DOHH2 (cell line): ENCODE measurements at regions not wholly inside any gene's neighbourhood (a gene's known extent, or its start where the extent isn't known, plus 50 kb on each side); places are given as distances from the start of the nearest gene placed in this dataset.

ENCODE experiments used
- H3F3A ChIP-seq: fragments of 200-600 bp; sonication (generic), shearing (Covaris generic); 2 replicates; pipeline ENCODE4 v1.6.0; 2016; ENCODE audit warnings: antibody characterized with exemption, mild to moderate bottlenecking; ENCODE audit not compliant: control insufficient read depth, insufficient read depth
- H3K27ac ChIP-seq: fragments of 200-600 bp; sonication (generic); 2 replicates; pipeline ENCODE4 v1.5.1; 2014; ENCODE audit warnings: low read depth, mild to moderate bottlenecking, low read length, moderate library complexity
- H3K27me3 ChIP-seq: fragments of 200-600 bp; sonication (generic); 2 replicates; pipeline ENCODE4 v1.6.1; 2014; ENCODE audit warnings: mild to moderate bottlenecking, low read length, mixed read lengths; ENCODE audit not compliant: control insufficient read depth
- H3K36me3 ChIP-seq: fragments of 200-600 bp; sonication (generic); 2 replicates; pipeline ENCODE4 v1.6.1; 2014; ENCODE audit warnings: mild to moderate bottlenecking, low read length, moderate library complexity, mixed read lengths; ENCODE audit not compliant: control insufficient read depth
- H3K4me1 ChIP-seq: fragments of 200-600 bp; sonication (generic); 2 replicates; pipeline ENCODE4 v1.6.1; 2014; ENCODE audit warnings: mild to moderate bottlenecking, low read length, mixed read lengths; ENCODE audit not compliant: control insufficient read depth
- H3K4me2 ChIP-seq: fragments of 200-600 bp; sonication (generic); 2 replicates; pipeline ENCODE4 v1.6.0; 2014; ENCODE audit warnings: mild to moderate bottlenecking, low read length, moderate library complexity
- H3K4me3 ChIP-seq: fragments of 200-600 bp; sonication (generic); 2 replicates; pipeline ENCODE4 v1.5.1; 2014; ENCODE audit warnings: mild to moderate bottlenecking, low read length, mixed read lengths
- H3K79me2 ChIP-seq: fragments of 200-600 bp; sonication (generic); 2 replicates; pipeline ENCODE4 v1.6.1; 2014; ENCODE audit warnings: mild to moderate bottlenecking, low read length, mixed read lengths; ENCODE audit not compliant: control insufficient read depth
- H3K9me2 ChIP-seq: fragments of 200-600 bp; sonication (generic); replicated peaks from 2 replicates; pipeline ENCODE4 v1.6.1; 2014; ENCODE audit warnings: mild to moderate bottlenecking, low read length, mixed read lengths; ENCODE audit not compliant: control insufficient read depth
- H3K9me3 ChIP-seq: fragments of 200-600 bp; sonication (generic); 2 replicates; pipeline ENCODE4 v1.6.1; 2014; ENCODE audit warnings: antibody characterized with exemption, low read length, mixed read lengths; ENCODE audit not compliant: control insufficient read depth, insufficient read depth
- H4K20me1 ChIP-seq: fragments of 200-600 bp; sonication (generic); 2 replicates; pipeline ENCODE4 v1.6.0; 2014; ENCODE audit warnings: low read depth, mild to moderate bottlenecking, antibody characterized with exemption, low read length, moderate library complexity; ENCODE audit not compliant: control insufficient read depth, insufficient read depth
- EZH2phosphoT487 ChIP-seq: fragments of 200-600 bp; sonication (generic); IDR thresholded peaks from 2 replicates; pipeline ENCODE4 v1.6.1; 2017; ENCODE audit warnings: borderline replicate concordance, mild to moderate bottlenecking, antibody characterized with exemption, low read length, moderate library complexity, mixed read lengths
- TF ChIP-seq, protein P1 (sequence below): fragments of 200-600 bp; sonication (generic); IDR thresholded peaks from one replicate; pipeline ENCODE4 v1.5.1; 2014; ENCODE audit warnings: antibody characterized with exemption, mild to moderate bottlenecking, low read depth, low read length; ENCODE audit not compliant: poor library complexity, severe bottlenecking

DNA sequence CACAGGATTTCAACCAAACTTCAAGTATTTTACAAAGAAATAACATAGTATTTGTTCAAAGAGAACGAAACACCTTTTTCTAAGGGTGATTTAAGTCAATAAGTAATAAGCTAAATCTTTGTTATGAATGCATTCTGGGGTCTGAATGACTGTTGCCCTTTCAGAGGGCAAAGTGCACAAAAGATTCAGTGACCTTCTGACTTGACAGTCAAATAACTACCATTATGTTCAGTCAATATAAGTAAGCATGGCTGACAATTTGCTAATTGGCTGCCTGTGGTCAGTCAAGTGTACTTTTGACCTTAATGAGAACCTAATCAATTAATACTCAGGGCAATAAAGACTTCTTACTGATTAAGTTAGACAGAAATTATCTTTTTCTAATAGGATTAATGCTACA, 133.1 kb upstream of the NANOGP8 start:
- Histone ChIP-seq H4K20me1 (no peaks in the 10 kb centered on the region), H3K9me3 (no peaks in the 10 kb centered on the region), H3F3A (no peaks in the 10 kb centered on the region), H3K27ac (no peak overlapping the region), H3K4me1 (no peaks in the 10 kb centered on the region), H3K4me3 (no peak overlapping the region), H3K9me2 (no peaks in the 10 kb centered on the region; the same call in 1 of the 2 replicates), H3K79me2 (no peaks in the 10 kb centered on the region), H3K4me2 (no peak overlapping the region), H3K27me3 (no peaks in the 10 kb centered on the region), H3K36me3 (no peaks in the 10 kb centered on the region)
- TF ChIP-seq, protein P1, sequence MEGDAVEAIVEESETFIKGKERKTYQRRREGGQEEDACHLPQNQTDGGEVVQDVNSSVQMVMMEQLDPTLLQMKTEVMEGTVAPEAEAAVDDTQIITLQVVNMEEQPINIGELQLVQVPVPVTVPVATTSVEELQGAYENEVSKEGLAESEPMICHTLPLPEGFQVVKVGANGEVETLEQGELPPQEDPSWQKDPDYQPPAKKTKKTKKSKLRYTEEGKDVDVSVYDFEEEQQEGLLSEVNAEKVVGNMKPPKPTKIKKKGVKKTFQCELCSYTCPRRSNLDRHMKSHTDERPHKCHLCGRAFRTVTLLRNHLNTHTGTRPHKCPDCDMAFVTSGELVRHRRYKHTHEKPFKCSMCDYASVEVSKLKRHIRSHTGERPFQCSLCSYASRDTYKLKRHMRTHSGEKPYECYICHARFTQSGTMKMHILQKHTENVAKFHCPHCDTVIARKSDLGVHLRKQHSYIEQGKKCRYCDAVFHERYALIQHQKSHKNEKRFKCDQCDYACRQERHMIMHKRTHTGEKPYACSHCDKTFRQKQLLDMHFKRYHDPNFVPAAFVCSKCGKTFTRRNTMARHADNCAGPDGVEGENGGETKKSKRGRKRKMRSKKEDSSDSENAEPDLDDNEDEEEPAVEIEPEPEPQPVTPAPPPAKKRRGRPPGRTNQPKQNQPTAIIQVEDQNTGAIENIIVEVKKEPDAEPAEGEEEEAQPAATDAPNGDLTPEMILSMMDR: no peak

DNA sequence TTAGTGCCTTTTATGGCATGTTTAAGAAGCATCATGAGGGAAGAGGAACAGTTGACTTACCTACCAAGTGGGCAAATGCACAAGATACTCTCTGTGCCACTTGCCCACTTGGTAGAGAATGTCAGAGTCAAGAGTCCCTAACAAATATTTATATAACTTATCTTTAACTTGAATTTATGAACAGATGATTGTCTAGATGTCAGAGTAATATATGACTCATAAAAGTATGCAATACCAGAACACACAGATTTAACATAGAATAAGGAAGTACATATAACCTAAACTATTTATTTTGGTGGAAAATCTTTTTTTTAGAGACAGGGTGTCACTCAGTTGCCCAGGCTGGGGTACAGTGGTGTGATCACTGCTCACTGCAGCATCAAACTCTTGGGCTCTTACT, 130.0 kb upstream of the NANOGP8 start:
- Histone ChIP-seq H3K79me2 (no peaks in the 10 kb centered on the region), H3K9me2 (no peaks in the 10 kb centered on the region; the same call in 1 of the 2 replicates), H3K9me3 (no peaks in the 10 kb centered on the region), H3K4me2 (no peak overlapping the region), H3K4me3 (no peak overlapping the region), H3K36me3 (no peaks in the 10 kb centered on the region), H3K27me3 (no peaks in the 10 kb centered on the region), H4K20me1 (no peaks in the 10 kb centered on the region), H3F3A (no peaks in the 10 kb centered on the region), H3K27ac (no peak overlapping the region), H3K4me1 (no peaks in the 10 kb centered on the region)
- TF ChIP-seq, protein P1: no peak
- no peak for TF ChIP-seq EZH2phosphoT487

DNA sequence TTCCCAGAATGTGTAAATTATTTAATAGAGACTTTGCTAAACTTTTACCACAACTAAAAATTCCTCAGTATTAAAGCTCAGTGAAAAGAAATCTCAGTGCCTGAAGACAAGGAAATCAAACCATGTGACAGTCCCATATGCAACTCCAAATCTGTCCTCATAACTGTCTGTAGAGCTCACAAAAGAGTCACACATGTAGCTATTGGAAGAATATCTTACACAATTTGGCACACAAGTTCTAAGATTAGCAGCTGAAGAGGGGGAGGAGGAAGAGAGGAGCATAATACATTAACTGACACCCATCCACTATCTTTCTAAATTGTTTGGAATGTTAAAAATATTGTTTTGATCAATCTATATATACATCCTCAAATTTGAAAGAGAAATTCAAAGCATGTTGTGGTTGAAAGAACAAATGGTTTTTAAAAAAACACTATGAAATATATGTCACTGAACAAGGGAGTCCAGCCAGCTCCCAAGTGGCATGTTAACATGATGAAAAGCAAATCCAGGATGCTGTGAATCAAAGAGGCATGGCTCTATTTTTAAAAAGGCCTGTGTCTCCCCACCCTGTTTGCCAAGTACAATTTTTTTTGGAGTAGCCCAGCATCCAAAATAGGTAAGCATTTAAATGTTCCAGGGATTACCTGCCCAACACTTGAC, 126.3 kb upstream of the NANOGP8 start:
- Histone ChIP-seq H3K36me3 (no peaks in the 10 kb centered on the region), H3K79me2 (no peaks in the 10 kb centered on the region), H3K27ac (no peak overlapping the region), H3K4me1 (no peaks in the 10 kb centered on the region), H3K9me3 (no peaks in the 10 kb centered on the region), H3K4me2 (no peak overlapping the region), H3K27me3 (no peaks in the 10 kb centered on the region; the same call in 1 of the 2 replicates), H3K4me3 (no peak overlapping the region), H3K9me2 (no peaks in the 10 kb centered on the region), H3F3A (no peaks in the 10 kb centered on the region), H4K20me1 (no peaks in the 10 kb centered on the region)
- no peak for TF ChIP-seq EZH2phosphoT487
- TF ChIP-seq, protein P1: no peak
